Suprapubic skin (tissue), 3 donors: ENCODE measurements at regions not wholly inside any gene's neighbourhood (a gene's known extent, or its start where the extent isn't known, plus 50 kb on each side); places are given as distances from the start of the nearest gene placed in this dataset.

Experiments
- CTCF ChIP-seq, 2 donors: fragments of 200-600 bp in 1 of 2; fragments of 450-650 bp in 1 of 2; sonication (generic) in 1 of 2; IDR thresholded peaks; one replicate each; pipeline ENCODE4 v1.5.1; 2016 to 2019; ENCODE audit warnings: antibody characterized with exemption in 2 of 2, mild to moderate bottlenecking in 1 of 2, moderate library complexity in 1 of 2
- POLR2A ChIP-seq, 2 donors: fragments of 450-650 bp; IDR thresholded peaks; one replicate each; pipeline ENCODE4 v1.6.1; 2017; ENCODE audit warnings: antibody characterized with exemption in 2 of 2, mild to moderate bottlenecking in 2 of 2, moderate library complexity in 2 of 2

- no peak for TF ChIP-seq CTCF (IDR thresholded peaks at IDR 0.05)
- TF ChIP-seq POLR2A (IDR thresholded peaks at IDR 0.05) = no peak
Measured at GRCh38 chr17:14755002-14755401, 454.1 kb downstream of the HS3ST3B1 start.
